Mammary epithelial cell (primary cell): ENCODE measurements at regions not wholly inside any gene's neighbourhood (a gene's known extent, or its start where the extent isn't known, plus 50 kb on each side); places are given as distances from the start of the nearest gene placed in this dataset.

Source experiments
- EZH2 ChIP-seq: IDR thresholded peaks from 2 replicates; pipeline ENCODE4 v1.6.1; 2012; ENCODE audit warnings: low read length, inconsistent platforms, borderline replicate concordance
- TF ChIP-seq, protein P1 (sequence below), 2 donors: IDR thresholded peaks in 1 of 2; conservative IDR thresholded peaks in 1 of 2; 2 replicates each; pipeline ENCODE4 v1.5.1; 2011 to 2012; ENCODE audit warnings: inconsistent platforms in 2 of 2, low read length in 2 of 2, mild to moderate bottlenecking in 2 of 2, control low read depth in 1 of 2, low read depth in 1 of 2; ENCODE audit not compliant: insufficient read depth in 1 of 2; ENCODE audit errors: extremely low read depth in 1 of 2

DNA sequence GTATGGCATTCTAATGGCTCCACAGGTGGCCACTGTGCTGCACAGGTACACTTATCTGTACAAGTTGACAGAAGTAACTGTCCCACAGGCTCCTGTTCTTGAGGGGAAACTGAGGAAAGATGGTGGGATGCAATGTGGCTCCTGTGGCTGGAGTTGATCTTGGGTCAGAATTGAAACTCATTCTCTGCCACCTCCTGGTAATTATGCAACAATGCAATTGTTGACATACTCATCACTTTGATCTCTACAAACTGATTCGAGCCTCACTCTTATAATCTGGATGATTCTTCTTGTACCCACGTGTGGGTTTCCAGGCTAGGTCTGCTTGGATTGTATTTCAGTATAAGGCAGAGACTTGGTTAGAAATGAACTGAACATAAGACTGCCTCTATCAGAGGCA is 148.8 kb downstream of the CCNG2 start:
- TF ChIP-seq, protein P1, sequence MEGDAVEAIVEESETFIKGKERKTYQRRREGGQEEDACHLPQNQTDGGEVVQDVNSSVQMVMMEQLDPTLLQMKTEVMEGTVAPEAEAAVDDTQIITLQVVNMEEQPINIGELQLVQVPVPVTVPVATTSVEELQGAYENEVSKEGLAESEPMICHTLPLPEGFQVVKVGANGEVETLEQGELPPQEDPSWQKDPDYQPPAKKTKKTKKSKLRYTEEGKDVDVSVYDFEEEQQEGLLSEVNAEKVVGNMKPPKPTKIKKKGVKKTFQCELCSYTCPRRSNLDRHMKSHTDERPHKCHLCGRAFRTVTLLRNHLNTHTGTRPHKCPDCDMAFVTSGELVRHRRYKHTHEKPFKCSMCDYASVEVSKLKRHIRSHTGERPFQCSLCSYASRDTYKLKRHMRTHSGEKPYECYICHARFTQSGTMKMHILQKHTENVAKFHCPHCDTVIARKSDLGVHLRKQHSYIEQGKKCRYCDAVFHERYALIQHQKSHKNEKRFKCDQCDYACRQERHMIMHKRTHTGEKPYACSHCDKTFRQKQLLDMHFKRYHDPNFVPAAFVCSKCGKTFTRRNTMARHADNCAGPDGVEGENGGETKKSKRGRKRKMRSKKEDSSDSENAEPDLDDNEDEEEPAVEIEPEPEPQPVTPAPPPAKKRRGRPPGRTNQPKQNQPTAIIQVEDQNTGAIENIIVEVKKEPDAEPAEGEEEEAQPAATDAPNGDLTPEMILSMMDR (conservative IDR thresholded peaks at IDR 0.05 in 1 of 2, IDR thresholded peaks at IDR 0.05 in 1 of 2; ENCODE audit: extremely low read depth in 1 of 2, insufficient read depth in 1 of 2, low read depth in 1 of 2, low read length in 2 of 2): peak in 1 of 2 donors; percentile 39
- TF ChIP-seq EZH2: no peak
